H1 (cell line): ENCODE measurements at regions not wholly inside any gene's neighbourhood (a gene's known extent, or its start where the extent isn't known, plus 50 kb on each side); places are given as distances from the start of the nearest gene placed in this dataset.

Source experiments
- CTCF ChIA-PET: fragments of 300-600 bp; sonication (Branson Sonifier 250); formaldehyde crosslinking; loops from one replicate; lab custom pipeline; 2021; ENCODE audit not compliant: partially characterized antibody; lab: Charles Lee
- POLR2A ChIA-PET: fragments of 300-600 bp; sonication (Branson Sonifier 250); formaldehyde crosslinking; loops from one replicate; lab custom pipeline; 2021; ENCODE audit warnings: inconsistent platforms; ENCODE audit not compliant: partially characterized antibody; lab: Charles Lee
- DNase-seq, 2 experiments: peaks; one replicate each; pipeline versions ENCODE4 v3.0.0 to v3.0.0-alpha.2; 2010 to 2022; ENCODE audit warnings: low spot score in 2 of 2, low read depth in 1 of 2, mixed read lengths in 1 of 2
- FAIRE-seq: peaks from 2 replicates; lab custom pipeline; 2011; peaks lifted over from hg19 to GRCh38; lab: Jason Lieb, UNC
- H2AFZ ChIP-seq: 2 replicates; pipeline ENCODE4 v1.8.1; 2012; ENCODE audit warnings: low read length, inconsistent platforms
- H2AK5ac ChIP-seq: 2 replicates; pipeline ENCODE4 v1.6.1; 2013; ENCODE audit warnings: low read depth, low read length
- H2BK120ac ChIP-seq: replicated peaks from 2 replicates; pipeline ENCODE3; 2013; ENCODE audit warnings: low read depth, low read length, inconsistent platforms
- H2BK12ac ChIP-seq: 2 replicates; pipeline ENCODE4 v1.6.1; 2013; ENCODE audit warnings: low read depth, low read length
- H2BK15ac ChIP-seq: 2 replicates; pipeline ENCODE4 v1.6.1; 2013; ENCODE audit warnings: low read length
- H2BK20ac ChIP-seq: 2 replicates; pipeline ENCODE4 v1.6.1; 2013; ENCODE audit warnings: low read length
- H2BK5ac ChIP-seq: 2 replicates; pipeline ENCODE4 v1.6.1; 2013; ENCODE audit warnings: low read depth, low read length
- H3K14ac ChIP-seq: 2 replicates; pipeline ENCODE4 v1.6.1; 2013; ENCODE audit warnings: inconsistent platforms; ENCODE audit not compliant: insufficient read length
- H3K18ac ChIP-seq: 2 replicates; pipeline ENCODE4 v1.6.1; 2013; ENCODE audit warnings: low read length; ENCODE audit errors: extremely low read depth
- H3K23ac ChIP-seq: 2 replicates; pipeline ENCODE4 v1.6.1; 2013; ENCODE audit warnings: inconsistent platforms; ENCODE audit not compliant: insufficient read length
- H3K23me2 ChIP-seq: 2 replicates; pipeline ENCODE4 v1.6.1; 2013; ENCODE audit warnings: low read depth, low read length
- H3K27ac ChIP-seq: 2 replicates; pipeline ENCODE4 v1.6.1; 2011; ENCODE audit warnings: low read depth, low read length, inconsistent platforms
- H3K27me3 ChIP-seq, 4 experiments: replicated peaks in 1 of 4; 1 replicate in 1 of 4; 2 replicates in 3 of 4; pipeline versions ENCODE4 v1.6.1 to v1.8.1; 2011 to 2013; ENCODE audit warnings: low read length in 3 of 4, mild to moderate bottlenecking in 3 of 4, inconsistent platforms in 2 of 4, mixed read lengths in 2 of 4, moderate library complexity in 1 of 4; ENCODE audit not compliant: control insufficient read depth in 3 of 4, insufficient read depth in 3 of 4; ENCODE audit errors: extremely low read depth in 1 of 4
- H3K36me3 ChIP-seq, 4 experiments: 2 replicates each; pipeline versions ENCODE4 v1.6.1 to v1.8.1; 2011 to 2013; ENCODE audit warnings: mild to moderate bottlenecking in 4 of 4, low read length in 3 of 4, moderate library complexity in 2 of 4, control low read depth in 1 of 4, inconsistent platforms in 1 of 4; ENCODE audit not compliant: insufficient read depth in 4 of 4, control insufficient read depth in 2 of 4
- H3K4ac ChIP-seq: replicated peaks from 2 replicates; pipeline ENCODE3; 2013; ENCODE audit warnings: low read length, low read depth, mixed read lengths, inconsistent platforms; ENCODE audit not compliant: insufficient read length
- H3K4me1 ChIP-seq, 4 experiments: replicated peaks in 1 of 4; 1 replicate in 1 of 4; 2 replicates in 3 of 4; pipeline versions ENCODE4 v1.6.1 to v1.8.1; 2011 to 2013; ENCODE audit warnings: low read length in 3 of 4, inconsistent platforms in 2 of 4, mixed read lengths in 1 of 4; ENCODE audit not compliant: insufficient read depth in 4 of 4, control insufficient read depth in 3 of 4
- H3K4me2 ChIP-seq, 2 experiments: 2 replicates each; pipeline versions ENCODE4 v1.6.1 to v1.8.1; 2011 to 2013; ENCODE audit warnings: low read depth in 2 of 2, low read length in 2 of 2, control low read depth in 1 of 2, inconsistent platforms in 1 of 2, mild to moderate bottlenecking in 1 of 2; ENCODE audit not compliant: insufficient read depth in 1 of 2
- H3K4me3 ChIP-seq, 4 experiments: fragments of 200-600, 300-600 bp in 1 of 4; sonication (generic), shearing (Covaris generic), sonication (Bioruptor Twin) in 1 of 4; 2 replicates each; pipeline versions ENCODE4 v1.5.1 to v1.8.1; 2011 to 2016; ENCODE audit warnings: low read length in 4 of 4, low read depth in 3 of 4, control low read depth in 2 of 4, inconsistent platforms in 2 of 4, mild to moderate bottlenecking in 2 of 4, mixed read lengths in 1 of 4, moderate library complexity in 1 of 4; ENCODE audit not compliant: insufficient read depth in 2 of 4; ENCODE audit errors: extremely low read depth in 1 of 4
- H3K56ac ChIP-seq: replicated peaks from 2 replicates; pipeline ENCODE3; 2013; ENCODE audit warnings: low read depth, mild to moderate bottlenecking, mixed read lengths, low read length, inconsistent platforms; ENCODE audit not compliant: insufficient read length
- H3K79me1 ChIP-seq: 2 replicates; pipeline ENCODE4 v1.6.1; 2013; ENCODE audit warnings: low read depth, low read length, control low read depth
- H3K79me2 ChIP-seq, 2 experiments: 2 replicates each; pipeline versions ENCODE4 v1.6.1 to v1.8.1; 2012 to 2013; ENCODE audit warnings: low read length in 2 of 2, mild to moderate bottlenecking in 2 of 2, inconsistent platforms in 1 of 2; ENCODE audit not compliant: insufficient read depth in 2 of 2, control insufficient read depth in 1 of 2
- H3K9ac ChIP-seq, 4 experiments: replicated peaks in 1 of 4; 1 replicate in 1 of 4; 2 replicates in 3 of 4; pipeline versions ENCODE4 v1.6.1 to v1.8.1; 2011 to 2013; ENCODE audit warnings: low read depth in 3 of 4, low read length in 3 of 4, control low read depth in 2 of 4, mild to moderate bottlenecking in 2 of 4, moderate library complexity in 2 of 4, inconsistent platforms in 1 of 4; ENCODE audit errors: extremely low read depth in 1 of 4
- H3K9me3 ChIP-seq, 2 experiments: 2 replicates each; pipeline versions ENCODE4 v1.6.1 to v1.8.1; 2012 to 2013; ENCODE audit warnings: mild to moderate bottlenecking in 2 of 2, moderate library complexity in 2 of 2, control low read depth in 1 of 2, inconsistent platforms in 1 of 2, low read depth in 1 of 2, low read length in 1 of 2, mixed read lengths in 1 of 2; ENCODE audit not compliant: insufficient read depth in 2 of 2
- H4K20me1 ChIP-seq, 2 experiments: replicated peaks in 1 of 2; 2 replicates each; pipeline versions ENCODE3 to v1.8.1; 2011 to 2013; ENCODE audit warnings: inconsistent platforms in 2 of 2, low read length in 2 of 2, mild to moderate bottlenecking in 1 of 2; ENCODE audit not compliant: insufficient read depth in 2 of 2, control insufficient read depth in 1 of 2
- H4K5ac ChIP-seq: 2 replicates; pipeline ENCODE4 v1.6.1; 2013; ENCODE audit warnings: low read length, low read depth, mixed read lengths, inconsistent platforms; ENCODE audit not compliant: insufficient read length
- H4K8ac ChIP-seq: 2 replicates; pipeline ENCODE4 v1.8.0; 2013; ENCODE audit warnings: mild to moderate bottlenecking, moderate library complexity, low read length, inconsistent platforms; ENCODE audit not compliant: insufficient read depth; ENCODE audit errors: extremely low read depth
- H4K91ac ChIP-seq: replicated peaks from 2 replicates; pipeline ENCODE3; 2013; ENCODE audit warnings: low read length, mixed read lengths, inconsistent platforms; ENCODE audit not compliant: insufficient read length
- KDM1A ChIP-seq: fragments of 200-600, 300-600 bp; sonication (generic); IDR thresholded peaks from 2 replicates; pipeline ENCODE4 v1.7.1; 2016; ENCODE audit warnings: mild to moderate bottlenecking, low read length, borderline replicate concordance
- WGBS, 2 experiments: shearing (Covaris generic) in 1 of 2; methylation state at CpG; one replicate each; pipeline versions ENCODE4 v1.1.6 to v1.1.7; 2013 to 2015; ENCODE audit warnings: low lambda C conversion rate in 2 of 2, mixed read lengths in 2 of 2, inconsistent platforms in 1 of 2, low coverage in 1 of 2, missing lambda C conversion rate in 1 of 2; ENCODE audit not compliant: insufficient replicate concordance in 2 of 2, insufficient coverage in 1 of 2, insufficient read length in 1 of 2; ENCODE audit errors: extremely low coverage in 1 of 2, missing lambda C conversion rate in 1 of 2; 5-methylcytosine and 5-hydroxymethylcytosine counted together

DNA sequence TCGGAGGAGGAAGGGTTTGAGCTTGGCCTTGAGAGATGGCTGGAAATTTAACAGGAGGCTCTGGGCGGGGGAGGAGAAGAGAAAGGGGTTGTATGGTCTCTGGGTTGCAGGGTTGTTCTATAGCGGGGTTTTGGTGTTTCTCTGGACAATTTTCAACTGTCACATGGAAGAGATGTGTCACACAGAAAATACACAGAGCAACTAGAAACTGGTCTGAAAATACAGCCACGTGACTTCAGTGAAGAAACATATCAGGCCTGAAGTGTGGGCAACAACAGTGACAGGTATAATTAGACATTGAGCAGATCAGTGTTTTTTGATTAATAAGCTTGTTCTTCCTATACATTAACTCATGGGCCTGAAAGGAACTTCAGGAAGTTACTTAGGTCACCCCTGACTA, 205.3 kb upstream of the HMGA2 start:
- H2BK15ac ChIP-seq, result no peak overlapping the region
- no peak for FAIRE-seq
- no peak overlapping the region for H2BK12ac ChIP-seq
- H3K14ac ChIP-seq, result no peak overlapping the region
- H3K4me3 ChIP-seq, result no peak overlapping the region
- no peaks in the 10 kb centered on the region for H3K4me1 ChIP-seq
- no peak overlapping the region for H3K18ac ChIP-seq
- H3K4ac ChIP-seq, result no peak overlapping the region
- no peak overlapping the region for H2BK5ac ChIP-seq
- H4K20me1 ChIP-seq, result no peaks in the 10 kb centered on the region
- ChIA-PET CTCF (interaction anchor here (0.7 to 4.4 kb wide), 5 partner anchors 12 to 281 kb away, joined by 3 to 22 read pairs (median 3); no protein-coding TSS in a partner anchor), POLR2A (no interaction called here)
- H3K27me3 ChIP-seq, result no peaks in the 10 kb centered on the region; a peak in 1 of 7 replicates
- no peak overlapping the region for H3K56ac ChIP-seq
- H3K4me2 ChIP-seq, result no peak overlapping the region
- H2AK5ac ChIP-seq, result no peak overlapping the region
- H3K23me2 ChIP-seq, result no peaks in the 10 kb centered on the region
- no peak overlapping the region for H2BK20ac ChIP-seq
- no peak overlapping the region; the same call in 1 of the 2 replicates for H2AFZ ChIP-seq
- no peak for TF ChIP-seq KDM1A
- H2BK120ac ChIP-seq, result no peak overlapping the region
- H3K9ac ChIP-seq, result no peak overlapping the region
- no peak overlapping the region for H4K5ac ChIP-seq
- H3K79me2 ChIP-seq, result no peaks in the 10 kb centered on the region
- no peaks in the 10 kb centered on the region for H3K36me3 ChIP-seq
- H3K23ac ChIP-seq, result no peak overlapping the region
- H4K91ac ChIP-seq, result no peak overlapping the region
- H3K27ac ChIP-seq, result no peak overlapping the region
- H3K9me3 ChIP-seq, result no peaks in the 10 kb centered on the region
- DNase-seq, result no peak
- 79% methylated on average over 4 of the region's 4 CpGs; no CpG with 5 or more reads in 1 of the 2 experiments for WGBS, 2 experiments
- H4K8ac ChIP-seq, result no peak overlapping the region
- no peaks in the 10 kb centered on the region for H3K79me1 ChIP-seq
